ENCODE measurements at regions not wholly inside any gene's neighbourhood (a gene's known extent, or its start where the extent isn't known, plus 50 kb on each side); places are given as distances from the start of the nearest gene placed in this dataset.

DNA sequence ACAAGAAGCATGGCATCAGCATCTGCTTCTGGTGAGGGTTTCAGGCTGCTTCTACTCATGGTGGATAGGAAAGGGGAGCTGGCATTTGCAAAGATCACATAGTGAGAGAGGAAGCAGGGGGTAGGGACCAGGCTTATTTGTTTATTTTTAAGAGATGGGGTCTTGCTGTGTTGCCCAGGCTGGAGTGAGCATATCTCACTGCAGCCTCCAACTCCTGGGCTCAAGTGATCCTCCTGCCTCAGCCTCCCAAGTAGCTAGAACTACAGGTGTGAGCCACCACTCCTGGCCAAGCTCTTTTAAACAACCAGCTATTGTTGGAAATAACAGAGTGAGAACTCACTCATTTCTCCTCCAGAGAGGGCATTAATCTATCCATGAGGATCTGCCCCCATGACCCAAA, 138.8 kb upstream of the FOXN2 start:
- TF ChIP-seq, protein P1, sequence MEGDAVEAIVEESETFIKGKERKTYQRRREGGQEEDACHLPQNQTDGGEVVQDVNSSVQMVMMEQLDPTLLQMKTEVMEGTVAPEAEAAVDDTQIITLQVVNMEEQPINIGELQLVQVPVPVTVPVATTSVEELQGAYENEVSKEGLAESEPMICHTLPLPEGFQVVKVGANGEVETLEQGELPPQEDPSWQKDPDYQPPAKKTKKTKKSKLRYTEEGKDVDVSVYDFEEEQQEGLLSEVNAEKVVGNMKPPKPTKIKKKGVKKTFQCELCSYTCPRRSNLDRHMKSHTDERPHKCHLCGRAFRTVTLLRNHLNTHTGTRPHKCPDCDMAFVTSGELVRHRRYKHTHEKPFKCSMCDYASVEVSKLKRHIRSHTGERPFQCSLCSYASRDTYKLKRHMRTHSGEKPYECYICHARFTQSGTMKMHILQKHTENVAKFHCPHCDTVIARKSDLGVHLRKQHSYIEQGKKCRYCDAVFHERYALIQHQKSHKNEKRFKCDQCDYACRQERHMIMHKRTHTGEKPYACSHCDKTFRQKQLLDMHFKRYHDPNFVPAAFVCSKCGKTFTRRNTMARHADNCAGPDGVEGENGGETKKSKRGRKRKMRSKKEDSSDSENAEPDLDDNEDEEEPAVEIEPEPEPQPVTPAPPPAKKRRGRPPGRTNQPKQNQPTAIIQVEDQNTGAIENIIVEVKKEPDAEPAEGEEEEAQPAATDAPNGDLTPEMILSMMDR (conservative IDR thresholded peaks at IDR 0.05; ENCODE audit: low read depth in 2 of 2), result no peak
- TF ChIP-seq CREB1 (CRISPR knock-in tag; IDR thresholded peaks at IDR 0.05; ENCODE audit: low read depth) (no peak), EZH2 (IDR thresholded peaks at IDR 0.05; ENCODE audit: low read depth, unreplicated experiment) (no peak), JUNB (IDR thresholded peaks at IDR 0.05; ENCODE audit: unreplicated experiment) (no peak)

Data from GM23338 (cell line).